ENCODE measurements at regions not wholly inside any gene's neighbourhood (a gene's known extent, or its start where the extent isn't known, plus 50 kb on each side); places are given as distances from the start of the nearest gene placed in this dataset.
"Not testable (repeated sequence)": the region's sequence is repeated elsewhere in the genome, so short reads cannot be mapped to it uniquely, and the experiment has no call there.

DNA sequence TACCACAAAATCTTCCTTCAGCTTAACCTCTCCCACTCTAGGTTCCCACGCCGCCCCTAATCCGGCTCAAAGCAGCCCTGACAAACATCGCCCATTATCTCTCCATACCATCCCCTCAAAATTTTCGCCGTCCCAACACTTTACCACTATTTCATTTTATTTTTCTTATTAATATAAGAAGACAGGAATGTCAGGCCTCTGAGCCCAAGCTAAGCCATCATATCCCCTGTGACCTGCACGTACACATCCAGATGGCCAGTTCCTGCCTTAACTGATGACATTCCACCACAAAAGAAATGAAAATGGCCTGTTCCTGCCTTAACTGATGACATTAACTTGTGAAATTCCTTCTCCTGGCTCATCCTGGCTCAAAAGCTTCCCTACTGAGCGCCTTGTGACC is 243.4 kb upstream of the PROK2 start:
- TF ChIP-seq, protein P1, sequence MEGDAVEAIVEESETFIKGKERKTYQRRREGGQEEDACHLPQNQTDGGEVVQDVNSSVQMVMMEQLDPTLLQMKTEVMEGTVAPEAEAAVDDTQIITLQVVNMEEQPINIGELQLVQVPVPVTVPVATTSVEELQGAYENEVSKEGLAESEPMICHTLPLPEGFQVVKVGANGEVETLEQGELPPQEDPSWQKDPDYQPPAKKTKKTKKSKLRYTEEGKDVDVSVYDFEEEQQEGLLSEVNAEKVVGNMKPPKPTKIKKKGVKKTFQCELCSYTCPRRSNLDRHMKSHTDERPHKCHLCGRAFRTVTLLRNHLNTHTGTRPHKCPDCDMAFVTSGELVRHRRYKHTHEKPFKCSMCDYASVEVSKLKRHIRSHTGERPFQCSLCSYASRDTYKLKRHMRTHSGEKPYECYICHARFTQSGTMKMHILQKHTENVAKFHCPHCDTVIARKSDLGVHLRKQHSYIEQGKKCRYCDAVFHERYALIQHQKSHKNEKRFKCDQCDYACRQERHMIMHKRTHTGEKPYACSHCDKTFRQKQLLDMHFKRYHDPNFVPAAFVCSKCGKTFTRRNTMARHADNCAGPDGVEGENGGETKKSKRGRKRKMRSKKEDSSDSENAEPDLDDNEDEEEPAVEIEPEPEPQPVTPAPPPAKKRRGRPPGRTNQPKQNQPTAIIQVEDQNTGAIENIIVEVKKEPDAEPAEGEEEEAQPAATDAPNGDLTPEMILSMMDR (IDR thresholded peaks at IDR 0.05): not testable (repeated sequence)
- TF ChIP-seq POLR2A (IDR thresholded peaks at IDR 0.05): not testable (repeated sequence)

Measured in right lobe of liver (tissue), 4 donors.